GM18868 (cell line): ENCODE measurements at regions not wholly inside any gene's neighbourhood (a gene's known extent, or its start where the extent isn't known, plus 50 kb on each side); places are given as distances from the start of the nearest gene placed in this dataset.
"Not testable (repeated sequence)": the region's sequence is repeated elsewhere in the genome, so short reads cannot be mapped to it uniquely, and the experiment has no call there.

Source experiments
- ATAC-seq: cut with Tn5 transposase; IDR thresholded peaks from one replicate; pipeline ENCODE4 v1.9.1; 2021; ENCODE audit warnings: mild to moderate bottlenecking, moderate library complexity; ENCODE audit not compliant: unreplicated experiment

DNA sequence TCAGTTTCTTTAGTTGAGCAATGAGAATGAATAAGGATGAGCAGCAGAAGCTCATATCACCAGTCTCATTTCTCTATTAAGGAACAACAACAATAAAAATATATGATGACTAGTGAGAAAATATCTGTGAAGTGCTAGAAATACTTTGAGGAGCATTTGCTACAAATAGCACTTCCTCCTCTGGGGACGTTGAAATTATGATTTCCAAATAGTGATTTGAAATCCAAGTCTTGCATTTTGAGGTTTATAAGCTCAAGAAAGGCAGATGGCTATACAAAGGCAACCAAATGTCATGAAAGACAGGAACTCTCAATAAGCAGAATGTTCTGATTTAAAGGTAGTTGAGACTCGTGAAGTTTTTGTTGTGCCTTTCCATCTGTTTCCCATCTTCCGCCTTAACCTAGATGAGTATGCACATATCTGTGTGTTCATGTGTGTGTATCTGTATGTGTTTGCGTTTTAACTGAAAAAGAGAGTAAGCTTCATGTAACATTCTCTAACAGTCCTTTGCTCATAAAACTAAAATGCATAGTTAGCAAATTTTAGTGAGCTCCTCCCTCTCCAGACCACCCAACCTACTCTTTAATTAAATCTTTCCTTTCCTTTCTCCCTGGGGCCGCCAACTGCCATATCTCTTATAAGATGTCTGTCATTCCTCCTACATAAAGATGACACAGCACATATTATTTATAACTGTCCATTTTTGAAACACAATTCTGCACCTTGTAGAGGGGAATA lies 222.6 kb upstream of the RASGEF1B start:
- no peak for ATAC-seq

DNA sequence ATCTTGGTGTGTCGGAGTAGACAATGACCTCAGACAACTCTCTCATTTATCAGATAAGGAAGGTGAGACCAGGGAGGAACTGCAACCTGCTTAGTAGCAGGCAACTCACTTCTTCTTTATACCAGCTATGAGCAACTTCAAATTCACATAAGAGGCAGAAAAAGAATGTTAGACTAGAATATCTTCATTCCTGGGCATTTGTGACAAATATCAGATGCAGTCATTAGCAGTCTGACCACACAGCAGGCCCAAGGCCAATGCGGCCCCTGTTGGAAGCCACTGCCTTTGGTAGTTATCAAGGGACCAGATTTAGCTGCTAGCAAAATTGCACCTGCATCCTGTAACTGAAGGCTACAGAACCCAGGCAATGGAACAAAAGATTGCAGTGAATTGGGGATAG lies 219.2 kb upstream of the RASGEF1B start:
- no peak for ATAC-seq

DNA sequence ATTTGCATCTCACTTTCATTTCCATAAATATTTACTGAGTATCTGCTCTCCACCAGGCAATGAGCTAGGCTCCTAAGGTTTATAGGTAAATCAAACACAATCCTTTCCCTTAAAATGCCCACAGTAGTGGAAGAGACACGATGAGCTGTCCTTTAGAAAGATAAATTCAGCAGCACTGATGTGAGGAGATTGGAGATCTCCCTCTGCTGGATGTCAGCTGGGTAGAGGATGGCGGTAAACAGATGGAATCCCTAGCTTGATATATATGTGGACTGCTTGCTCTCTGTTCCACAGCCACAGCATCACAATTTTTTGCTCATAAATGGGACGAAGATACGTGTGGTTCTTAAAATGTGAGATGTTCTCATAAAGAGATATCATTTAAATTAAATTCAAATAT lies 216.4 kb upstream of the RASGEF1B start:
- ATAC-seq: no peak

DNA sequence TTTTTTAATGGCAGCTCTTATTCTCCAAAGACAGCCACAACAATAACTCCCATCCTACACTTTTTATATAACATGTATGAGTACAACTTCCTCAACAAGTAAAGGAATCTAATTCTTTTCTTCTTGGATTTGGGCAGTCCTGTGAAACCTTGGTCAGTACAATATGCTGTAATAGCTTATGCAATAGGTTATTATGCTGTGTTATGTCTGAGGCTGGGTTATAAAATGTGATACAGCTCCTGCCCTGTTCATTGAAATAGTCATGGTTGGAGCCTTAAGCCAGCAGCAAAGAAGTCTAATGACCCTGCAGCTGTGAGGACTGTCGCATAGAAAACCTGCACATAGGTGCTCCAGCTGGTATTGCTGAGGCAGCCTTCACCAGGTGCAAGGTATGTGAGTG lies 215.8 kb upstream of the RASGEF1B start:
- no peak for ATAC-seq

DNA sequence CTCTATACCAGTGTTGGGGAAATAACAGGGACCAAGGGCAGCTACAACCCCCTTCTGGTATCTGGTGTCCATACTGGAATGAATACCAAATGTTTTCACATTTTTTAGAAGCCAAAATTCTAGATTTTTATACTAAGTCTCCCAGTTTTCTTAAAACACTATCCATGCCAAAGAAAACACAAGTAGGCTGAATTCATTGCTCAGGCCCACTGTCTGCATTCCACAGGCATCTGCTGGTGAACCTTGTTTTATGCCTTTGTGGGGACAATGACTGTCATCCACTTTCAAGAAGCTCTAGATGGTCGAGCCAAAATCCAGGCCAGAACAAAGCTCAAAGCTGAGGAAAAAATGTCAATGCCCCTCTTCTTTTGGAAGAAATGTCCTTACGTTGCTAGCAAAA lies 213.4 kb upstream of the RASGEF1B start:
- no peak for ATAC-seq

DNA sequence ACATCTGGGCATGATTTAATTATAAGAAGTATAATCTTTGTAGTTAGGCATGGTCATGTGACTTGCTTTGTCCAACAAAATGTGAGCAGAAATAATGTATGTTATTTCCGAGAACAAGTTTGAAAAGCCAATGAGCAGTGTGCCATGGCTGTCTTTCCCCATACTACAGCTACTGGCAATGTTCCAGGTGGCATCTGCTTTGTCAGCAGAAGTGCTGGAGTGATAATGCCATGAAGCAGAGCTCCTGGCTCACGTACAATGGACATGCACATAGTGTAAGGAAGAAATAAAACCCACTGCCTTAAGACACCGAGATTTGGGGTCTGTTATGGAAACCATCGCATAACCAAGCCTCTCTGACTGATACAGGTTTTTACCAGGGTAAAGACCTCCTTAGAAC lies 212.6 kb upstream of the RASGEF1B start:
- ATAC-seq: no peak

DNA sequence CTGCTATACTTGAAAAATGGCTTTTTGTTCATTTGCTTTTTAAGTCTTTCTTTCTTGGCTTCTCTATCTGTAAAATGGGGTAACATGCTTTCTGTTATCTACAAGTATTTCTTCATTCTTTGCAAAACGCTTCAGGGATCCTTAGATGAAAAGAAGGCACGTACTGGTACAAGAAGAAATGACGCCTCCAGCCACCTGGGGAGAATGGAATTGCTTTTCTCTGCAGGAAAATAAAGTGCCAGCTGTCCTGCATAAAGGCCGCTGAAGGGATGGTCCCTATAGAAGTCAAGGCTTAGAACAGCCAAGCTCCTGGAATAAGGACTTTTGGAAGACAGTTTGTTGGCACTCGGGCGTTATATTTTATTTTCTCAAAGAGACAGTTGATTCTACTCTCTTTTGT lies 210.8 kb upstream of the RASGEF1B start:
- ATAC-seq: no peak

DNA sequence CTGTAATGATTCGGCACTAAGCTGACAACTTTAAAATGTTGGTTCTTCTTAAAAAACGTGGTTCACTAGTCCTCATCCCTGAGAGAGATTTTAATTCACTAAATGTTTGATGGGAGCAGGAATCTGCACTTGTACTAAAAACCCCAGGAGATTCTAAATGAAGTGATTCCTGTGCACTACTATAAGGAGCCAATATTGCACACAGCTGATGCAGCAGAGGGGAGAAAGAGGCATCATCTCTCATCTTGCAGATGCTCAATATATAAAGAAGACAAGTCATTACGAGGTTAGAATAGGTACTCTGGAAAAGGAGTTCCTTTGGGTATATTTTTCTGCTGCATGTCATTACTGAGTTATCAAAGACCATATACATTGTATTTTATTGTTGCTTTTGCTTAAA lies 207.6 kb upstream of the RASGEF1B start:
- no peak for ATAC-seq

DNA sequence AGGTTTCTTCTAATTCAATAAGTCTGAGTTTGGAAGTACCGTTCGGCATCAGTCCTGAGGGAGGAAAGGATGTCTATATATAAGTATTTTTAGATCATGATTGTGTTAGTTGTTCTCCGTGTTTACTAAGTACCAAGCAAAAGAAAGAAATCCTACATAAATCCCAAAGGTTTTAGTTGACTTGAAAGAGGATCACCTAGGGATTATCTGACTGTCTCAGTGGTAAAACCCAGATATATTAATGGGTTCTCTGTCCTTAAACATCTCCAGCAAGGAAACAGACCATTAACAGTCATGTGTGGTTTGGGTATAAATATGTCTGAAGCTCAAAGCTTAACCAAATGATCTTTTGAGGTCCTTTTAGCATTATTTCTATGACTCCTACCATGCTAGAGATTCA lies 207.1 kb upstream of the RASGEF1B start:
- no peak for ATAC-seq

DNA sequence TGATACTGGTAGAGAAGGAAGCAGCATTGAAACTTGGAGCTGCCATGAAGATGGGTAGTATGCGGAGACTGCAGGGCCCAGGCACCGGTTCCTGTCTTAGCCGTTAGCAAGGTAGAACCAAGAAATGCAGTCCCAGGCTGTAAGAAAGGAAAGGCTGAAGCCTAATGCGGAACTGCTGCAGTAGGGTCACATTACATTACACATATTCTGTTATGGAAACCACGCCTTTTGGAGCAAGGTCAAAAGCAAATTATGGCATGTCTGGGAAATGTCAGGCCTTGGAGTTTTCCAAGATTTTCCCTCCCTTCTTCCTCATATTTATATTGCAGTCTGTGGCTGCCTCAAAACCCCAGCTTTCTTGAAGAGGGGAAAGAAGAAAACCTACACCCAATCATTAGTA lies 204.8 kb upstream of the RASGEF1B start:
- no peak for ATAC-seq

DNA sequence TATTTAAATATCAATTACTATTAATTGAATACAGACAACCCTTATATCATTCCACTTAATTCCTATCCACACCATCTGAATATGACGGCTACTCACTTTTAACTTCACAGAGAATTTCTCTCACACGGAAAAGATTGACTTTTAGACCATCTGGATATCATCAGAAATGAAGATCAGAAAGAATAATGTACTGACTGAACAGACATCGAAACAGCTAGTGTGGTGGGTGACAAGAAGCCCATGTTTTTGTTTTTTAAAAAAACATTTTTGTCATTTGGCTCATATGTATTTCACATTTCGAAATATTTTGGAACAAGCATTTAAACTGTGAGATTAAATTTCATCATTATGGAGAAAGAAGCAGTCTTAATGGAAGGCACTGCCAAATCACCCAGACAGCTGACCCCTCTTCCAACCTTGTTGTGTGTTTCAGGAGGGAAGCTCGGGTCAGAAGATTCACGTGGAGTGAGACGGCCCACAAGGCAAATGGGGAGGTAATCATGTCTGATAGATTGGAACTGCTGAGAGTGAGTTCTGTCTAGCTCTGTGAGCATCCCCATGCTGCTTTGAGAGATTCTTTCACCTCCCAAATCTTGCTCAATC lies 204.2 kb upstream of the RASGEF1B start:
- ATAC-seq: no peak

DNA sequence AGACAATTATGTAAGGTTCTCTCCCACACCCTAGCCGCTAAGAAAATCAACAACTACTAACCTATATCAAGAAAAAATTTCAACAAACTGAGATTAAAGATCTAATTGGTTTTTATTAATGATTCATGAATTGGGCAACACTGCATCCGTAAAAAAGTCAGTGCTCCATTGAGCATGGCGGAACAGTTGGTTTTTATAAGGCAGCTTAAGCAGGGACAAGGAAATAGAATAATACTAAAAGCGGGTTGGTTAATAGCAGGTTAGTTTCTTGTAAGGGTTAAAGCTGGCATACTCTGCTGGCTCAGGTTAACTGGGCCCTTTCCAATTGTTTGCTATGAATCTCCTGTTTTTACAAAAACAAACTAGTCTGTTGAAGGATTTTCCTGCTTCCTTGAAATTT lies 202.3 kb upstream of the RASGEF1B start:
- no peak for ATAC-seq

DNA sequence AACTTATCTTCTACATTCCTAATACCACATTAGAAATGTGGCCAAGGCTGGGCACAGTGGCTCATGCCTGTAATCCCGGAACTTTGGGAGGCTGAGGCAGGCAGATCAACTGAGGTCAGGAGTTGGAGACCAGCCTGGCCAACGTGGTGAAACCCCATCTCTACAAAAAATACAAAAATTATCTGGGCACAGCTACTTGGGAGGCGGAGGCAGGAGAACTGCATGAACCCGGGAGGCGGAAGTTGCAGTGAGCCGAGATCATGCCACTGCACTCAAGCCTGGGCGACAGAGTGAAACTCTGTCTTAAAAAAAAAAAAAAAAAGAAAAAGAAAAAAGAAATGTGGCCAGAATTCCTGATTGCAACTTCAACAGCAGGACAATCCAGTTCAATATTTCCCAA lies 196.6 kb upstream of the RASGEF1B start:
- ATAC-seq: not testable (repeated sequence)

DNA sequence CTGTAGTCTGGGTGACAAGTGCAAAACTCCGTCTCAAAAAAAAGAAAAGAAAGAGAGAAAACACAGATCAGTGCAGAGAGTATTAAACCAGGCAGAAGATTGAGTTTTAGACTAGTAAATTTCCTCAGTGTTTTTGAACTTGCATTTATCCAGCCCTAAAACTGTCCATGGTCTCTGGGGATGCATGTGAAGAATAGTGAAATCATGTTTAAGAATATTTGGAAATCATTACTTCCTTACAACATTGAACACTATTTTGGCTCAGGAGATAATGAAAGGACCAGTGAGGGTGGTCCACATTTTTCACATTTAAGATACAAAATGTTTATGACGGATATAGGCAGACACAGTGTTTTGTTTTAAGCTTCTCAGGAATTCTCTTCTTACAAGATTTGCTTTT lies 195.8 kb upstream of the RASGEF1B start:
- ATAC-seq: no peak

DNA sequence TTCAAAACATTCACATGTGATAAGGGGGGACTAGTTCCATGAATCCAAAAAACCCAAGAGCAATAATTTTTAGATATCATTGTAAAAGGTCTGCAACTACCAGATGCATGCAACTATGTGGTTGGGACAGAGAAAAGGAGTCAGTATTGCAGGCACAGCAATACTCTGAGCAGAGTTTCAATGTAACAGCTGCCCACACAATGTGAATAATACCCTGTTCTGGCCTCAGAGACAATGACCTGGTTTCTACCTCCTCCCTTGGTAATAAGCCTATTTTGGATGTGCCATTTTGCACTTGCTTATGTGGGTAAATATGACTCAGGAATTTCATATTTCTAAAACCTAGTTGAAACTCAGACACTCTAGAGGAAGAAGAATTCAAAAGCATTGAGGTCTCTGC lies 194.8 kb upstream of the RASGEF1B start:
- no peak for ATAC-seq

DNA sequence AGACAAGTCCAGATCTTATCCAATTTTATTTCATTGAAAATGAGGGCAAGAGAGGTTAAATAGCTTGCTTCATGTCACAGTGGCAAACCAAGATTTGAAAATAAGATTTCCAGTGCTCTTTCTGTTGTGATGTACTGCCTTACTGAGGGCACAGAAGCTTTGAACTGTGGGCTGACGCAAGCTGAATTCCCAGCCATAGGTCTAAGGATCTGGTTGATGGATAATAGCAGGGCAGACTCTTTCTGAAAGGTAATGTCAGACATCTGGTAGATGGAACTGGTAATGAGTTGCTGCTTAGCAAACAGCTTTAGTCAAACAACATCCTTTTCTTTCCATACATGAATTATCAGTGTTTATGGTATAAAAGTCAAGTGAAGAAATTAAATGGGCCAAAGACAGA lies 193.9 kb upstream of the RASGEF1B start:
- no peak for ATAC-seq

DNA sequence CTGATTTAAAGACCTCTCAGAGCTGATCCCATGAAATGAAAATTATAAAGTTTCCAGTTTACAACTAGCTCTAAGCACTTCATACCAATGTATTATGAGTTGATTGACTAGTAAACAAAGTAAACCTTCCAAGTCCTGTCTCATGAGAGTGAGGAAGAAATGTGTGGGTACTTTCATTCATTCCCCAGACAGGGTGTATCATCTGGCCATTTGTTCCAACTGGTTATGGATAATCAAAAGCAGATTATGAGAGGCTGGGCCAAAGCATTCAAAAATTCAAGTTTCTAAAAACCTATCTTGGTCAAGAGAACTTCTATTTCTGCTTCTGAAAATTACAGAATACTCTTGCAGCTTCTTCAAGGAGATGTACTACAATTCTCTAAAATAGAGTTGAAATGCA lies 193.3 kb upstream of the RASGEF1B start:
- ATAC-seq: no peak

DNA sequence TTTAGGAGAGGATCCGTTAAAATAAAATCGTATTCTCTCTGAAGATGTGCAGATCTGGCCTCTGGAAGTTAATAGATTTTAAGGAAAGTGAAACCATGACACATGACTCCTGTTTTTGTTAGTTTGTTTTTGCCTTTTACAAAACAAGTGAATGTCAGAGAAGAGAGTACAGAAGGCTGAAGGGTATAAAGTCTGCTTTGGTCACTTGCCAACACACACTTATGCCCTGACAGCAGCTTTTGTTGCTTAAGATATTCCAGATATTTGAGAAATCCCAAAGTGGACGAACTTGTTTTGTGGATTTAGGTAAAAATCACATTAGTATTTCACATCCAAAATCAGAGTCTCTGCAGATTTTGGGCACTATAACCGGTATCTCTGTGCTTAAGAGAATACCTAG lies 192.4 kb upstream of the RASGEF1B start:
- ATAC-seq: no peak

DNA sequence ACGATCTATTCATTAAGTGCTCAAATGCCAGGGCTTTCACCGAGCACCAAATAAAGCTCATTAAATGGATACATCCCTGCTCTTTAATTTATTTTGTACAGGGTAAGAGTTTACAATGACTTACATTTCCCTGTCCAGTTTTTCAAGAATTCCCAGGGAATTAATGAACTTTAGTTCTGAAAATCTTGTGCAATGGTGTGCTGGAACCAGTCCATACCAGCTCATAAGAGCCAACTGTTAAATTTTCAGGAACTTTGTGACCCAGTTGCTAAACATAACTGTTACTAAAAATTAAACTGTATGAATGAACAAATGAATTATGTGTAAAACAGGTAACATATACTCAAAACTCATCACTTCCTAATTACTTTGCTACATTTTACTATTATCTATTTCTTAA lies 191.7 kb upstream of the RASGEF1B start:
- ATAC-seq: no peak

DNA sequence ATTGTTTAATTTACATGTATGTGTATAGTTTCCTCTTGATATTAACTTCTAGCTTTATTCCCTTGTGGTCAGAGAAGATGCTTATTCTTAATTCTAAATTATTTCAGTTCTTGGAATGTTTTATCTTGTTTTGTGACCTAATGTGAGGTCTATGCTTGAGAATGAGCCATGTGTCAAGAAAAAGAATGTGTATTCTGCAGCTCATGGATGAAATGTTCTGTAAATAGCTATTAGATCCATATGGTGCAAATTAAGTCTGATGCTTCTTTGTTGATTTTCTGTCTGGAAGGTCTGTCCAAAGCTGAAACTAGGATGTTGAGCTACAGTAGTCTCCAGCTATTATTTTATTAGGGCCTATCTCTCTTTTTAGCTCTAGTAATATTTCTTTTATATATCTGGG lies 187.3 kb upstream of the RASGEF1B start:
- no peak for ATAC-seq

DNA sequence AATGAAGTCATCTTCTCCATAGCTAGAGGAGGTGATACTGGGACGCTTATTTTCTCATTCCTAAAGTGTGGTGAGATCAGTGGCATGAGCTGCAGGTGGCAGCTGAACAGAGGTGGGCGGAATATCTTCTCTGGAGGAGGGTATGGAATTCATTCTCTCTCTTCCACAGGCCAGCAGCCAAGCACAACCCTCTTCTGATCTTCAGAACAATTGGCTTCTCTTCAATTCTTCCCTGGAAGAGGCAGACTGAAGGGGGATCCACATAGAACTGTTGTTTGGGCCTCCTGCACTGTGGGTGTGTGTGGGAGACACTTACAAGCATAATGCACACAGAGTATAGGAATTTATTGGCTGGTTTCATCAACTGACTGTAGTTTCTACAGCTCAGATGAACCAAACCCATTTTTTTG lies 180.4 kb upstream of the RASGEF1B start:
- no peak for ATAC-seq

DNA sequence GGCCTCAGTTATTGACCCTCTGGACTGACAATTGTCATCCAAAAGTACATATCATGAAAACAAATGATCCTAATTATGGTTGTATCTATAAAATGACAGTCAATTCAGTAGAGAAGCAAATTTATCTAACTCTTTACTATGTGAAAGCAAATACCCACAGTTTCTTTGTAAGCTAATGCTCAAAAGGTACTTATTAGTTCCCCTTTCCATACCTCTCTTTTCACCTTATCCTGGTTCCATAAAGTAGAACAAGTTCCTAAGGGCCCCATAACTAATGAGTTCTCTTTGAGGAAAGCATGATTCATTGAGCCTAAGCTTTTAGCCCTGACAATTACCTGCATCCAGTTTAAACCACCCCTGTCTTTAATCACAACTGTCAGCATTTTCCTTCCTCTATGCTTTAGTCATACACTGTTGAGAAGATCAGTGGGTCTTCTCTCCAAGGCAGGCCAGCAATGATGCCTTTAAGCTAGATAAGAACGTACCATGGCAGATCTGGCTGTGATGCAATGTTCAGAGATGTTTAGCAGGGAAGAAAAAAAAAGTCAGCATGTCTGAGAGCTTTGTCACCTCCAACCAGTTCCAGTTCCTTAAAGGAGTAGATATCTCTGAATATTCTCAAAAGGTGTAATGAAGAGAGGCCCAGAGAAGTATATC lies 179.7 kb upstream of the RASGEF1B start:
- no peak for ATAC-seq
